HepG2 (cell line): ENCODE measurements at regions not wholly inside any gene's neighbourhood (a gene's known extent, or its start where the extent isn't known, plus 50 kb on each side); places are given as distances from the start of the nearest gene placed in this dataset.

Source experiments
- RAD21 ChIP-seq: fragments of 450-650 bp; formaldehyde crosslinking; IDR thresholded peaks from 2 replicates; pipeline ENCODE4 v1.5.0; 2020; ENCODE audit warnings: mild to moderate bottlenecking
- SMARCC2 ChIP-seq: fragments of 450-650 bp; IDR thresholded peaks from 2 replicates; pipeline ENCODE4 v1.6.1; 2017; ENCODE audit warnings: antibody characterized with exemption, mild to moderate bottlenecking
- TF ChIP-seq, protein P1 (sequence below): sonication (generic); formaldehyde crosslinking; IDR thresholded peaks from 2 replicates; pipeline ENCODE4 v1.5.0; 2020; ENCODE audit warnings: mild to moderate bottlenecking, missing genetic modification reagents, moderate library complexity
- TF ChIP-seq, protein P2 (sequence below): sonication (generic); formaldehyde crosslinking; IDR thresholded peaks from 2 replicates; pipeline ENCODE4 v1.5.0; 2020; ENCODE audit warnings: missing genetic modification reagents

DNA sequence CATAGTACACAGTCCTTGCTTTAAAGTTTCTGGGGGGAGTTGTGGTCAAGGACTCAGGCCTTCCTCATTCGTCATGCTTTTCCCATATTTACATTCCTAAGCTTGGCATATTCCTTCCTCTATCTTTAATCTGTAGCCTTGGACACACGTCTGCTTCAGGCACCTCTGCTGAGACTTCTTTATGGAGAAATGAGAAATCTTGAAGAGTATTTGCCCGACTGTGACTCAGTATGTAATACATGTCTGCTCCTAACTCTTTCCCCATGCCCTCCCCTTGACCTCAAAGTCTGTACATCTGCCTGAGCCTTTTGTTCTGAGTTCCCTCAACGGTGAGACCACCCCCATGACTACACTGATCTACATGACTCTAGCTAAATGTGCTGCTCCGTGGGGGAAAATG lies 246.1 kb downstream of the SI start:
- TF ChIP-seq, protein P1, sequence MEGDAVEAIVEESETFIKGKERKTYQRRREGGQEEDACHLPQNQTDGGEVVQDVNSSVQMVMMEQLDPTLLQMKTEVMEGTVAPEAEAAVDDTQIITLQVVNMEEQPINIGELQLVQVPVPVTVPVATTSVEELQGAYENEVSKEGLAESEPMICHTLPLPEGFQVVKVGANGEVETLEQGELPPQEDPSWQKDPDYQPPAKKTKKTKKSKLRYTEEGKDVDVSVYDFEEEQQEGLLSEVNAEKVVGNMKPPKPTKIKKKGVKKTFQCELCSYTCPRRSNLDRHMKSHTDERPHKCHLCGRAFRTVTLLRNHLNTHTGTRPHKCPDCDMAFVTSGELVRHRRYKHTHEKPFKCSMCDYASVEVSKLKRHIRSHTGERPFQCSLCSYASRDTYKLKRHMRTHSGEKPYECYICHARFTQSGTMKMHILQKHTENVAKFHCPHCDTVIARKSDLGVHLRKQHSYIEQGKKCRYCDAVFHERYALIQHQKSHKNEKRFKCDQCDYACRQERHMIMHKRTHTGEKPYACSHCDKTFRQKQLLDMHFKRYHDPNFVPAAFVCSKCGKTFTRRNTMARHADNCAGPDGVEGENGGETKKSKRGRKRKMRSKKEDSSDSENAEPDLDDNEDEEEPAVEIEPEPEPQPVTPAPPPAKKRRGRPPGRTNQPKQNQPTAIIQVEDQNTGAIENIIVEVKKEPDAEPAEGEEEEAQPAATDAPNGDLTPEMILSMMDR (CRISPR knock-in tag) = no peak
- TF ChIP-seq SMARCC2 (no peak), RAD21 (CRISPR knock-in tag) (no peak)
- TF ChIP-seq, protein P2, sequence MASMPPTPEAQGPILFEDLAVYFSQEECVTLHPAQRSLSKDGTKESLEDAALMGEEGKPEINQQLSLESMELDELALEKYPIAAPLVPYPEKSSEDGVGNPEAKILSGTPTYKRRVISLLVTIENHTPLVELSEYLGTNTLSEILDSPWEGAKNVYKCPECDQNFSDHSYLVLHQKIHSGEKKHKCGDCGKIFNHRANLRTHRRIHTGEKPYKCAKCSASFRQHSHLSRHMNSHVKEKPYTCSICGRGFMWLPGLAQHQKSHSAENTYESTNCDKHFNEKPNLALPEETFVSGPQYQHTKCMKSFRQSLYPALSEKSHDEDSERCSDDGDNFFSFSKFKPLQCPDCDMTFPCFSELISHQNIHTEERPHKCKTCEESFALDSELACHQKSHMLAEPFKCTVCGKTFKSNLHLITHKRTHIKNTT (CRISPR knock-in tag) = no peak
